ENCODE measurements at regions not wholly inside any gene's neighbourhood (a gene's known extent, or its start where the extent isn't known, plus 50 kb on each side); places are given as distances from the start of the nearest gene placed in this dataset.

DNA sequence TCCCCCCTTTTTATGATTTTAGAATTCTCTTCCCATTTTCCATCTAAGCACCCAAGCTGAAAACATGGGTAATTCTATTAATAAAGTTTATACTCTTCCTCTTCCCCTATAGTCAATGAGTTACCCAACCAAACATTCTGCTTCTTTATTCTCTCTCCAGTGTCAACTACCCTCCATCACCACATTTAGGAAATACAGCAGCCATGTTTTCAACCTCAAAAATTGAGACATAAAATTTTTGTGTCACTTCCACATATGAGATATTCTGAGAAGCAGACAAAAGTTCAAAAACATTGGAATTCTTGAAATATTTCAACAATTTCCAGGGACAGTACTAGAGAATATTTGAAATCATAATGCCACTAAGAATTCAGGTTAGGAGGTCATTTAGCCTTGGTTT, 64.8 kb upstream of the ATP1A1 start:
- TF ChIP-seq, protein P1, sequence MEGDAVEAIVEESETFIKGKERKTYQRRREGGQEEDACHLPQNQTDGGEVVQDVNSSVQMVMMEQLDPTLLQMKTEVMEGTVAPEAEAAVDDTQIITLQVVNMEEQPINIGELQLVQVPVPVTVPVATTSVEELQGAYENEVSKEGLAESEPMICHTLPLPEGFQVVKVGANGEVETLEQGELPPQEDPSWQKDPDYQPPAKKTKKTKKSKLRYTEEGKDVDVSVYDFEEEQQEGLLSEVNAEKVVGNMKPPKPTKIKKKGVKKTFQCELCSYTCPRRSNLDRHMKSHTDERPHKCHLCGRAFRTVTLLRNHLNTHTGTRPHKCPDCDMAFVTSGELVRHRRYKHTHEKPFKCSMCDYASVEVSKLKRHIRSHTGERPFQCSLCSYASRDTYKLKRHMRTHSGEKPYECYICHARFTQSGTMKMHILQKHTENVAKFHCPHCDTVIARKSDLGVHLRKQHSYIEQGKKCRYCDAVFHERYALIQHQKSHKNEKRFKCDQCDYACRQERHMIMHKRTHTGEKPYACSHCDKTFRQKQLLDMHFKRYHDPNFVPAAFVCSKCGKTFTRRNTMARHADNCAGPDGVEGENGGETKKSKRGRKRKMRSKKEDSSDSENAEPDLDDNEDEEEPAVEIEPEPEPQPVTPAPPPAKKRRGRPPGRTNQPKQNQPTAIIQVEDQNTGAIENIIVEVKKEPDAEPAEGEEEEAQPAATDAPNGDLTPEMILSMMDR (IDR thresholded peaks at IDR 0.05) = no peak
- TF ChIP-seq EZH2 (IDR thresholded peaks at IDR 0.05; ENCODE audit: borderline replicate concordance, insufficient read depth, low read depth, low read length, poor library complexity, severe bottlenecking) = no peak
